ENCODE measurements at regions not wholly inside any gene's neighbourhood (a gene's known extent, or its start where the extent isn't known, plus 50 kb on each side); places are given as distances from the start of the nearest gene placed in this dataset.

GRCh38 chr1:79663916-79664315 is 657.4 kb upstream of the ADGRL4 start:
- TF ChIP-seq, protein P1, sequence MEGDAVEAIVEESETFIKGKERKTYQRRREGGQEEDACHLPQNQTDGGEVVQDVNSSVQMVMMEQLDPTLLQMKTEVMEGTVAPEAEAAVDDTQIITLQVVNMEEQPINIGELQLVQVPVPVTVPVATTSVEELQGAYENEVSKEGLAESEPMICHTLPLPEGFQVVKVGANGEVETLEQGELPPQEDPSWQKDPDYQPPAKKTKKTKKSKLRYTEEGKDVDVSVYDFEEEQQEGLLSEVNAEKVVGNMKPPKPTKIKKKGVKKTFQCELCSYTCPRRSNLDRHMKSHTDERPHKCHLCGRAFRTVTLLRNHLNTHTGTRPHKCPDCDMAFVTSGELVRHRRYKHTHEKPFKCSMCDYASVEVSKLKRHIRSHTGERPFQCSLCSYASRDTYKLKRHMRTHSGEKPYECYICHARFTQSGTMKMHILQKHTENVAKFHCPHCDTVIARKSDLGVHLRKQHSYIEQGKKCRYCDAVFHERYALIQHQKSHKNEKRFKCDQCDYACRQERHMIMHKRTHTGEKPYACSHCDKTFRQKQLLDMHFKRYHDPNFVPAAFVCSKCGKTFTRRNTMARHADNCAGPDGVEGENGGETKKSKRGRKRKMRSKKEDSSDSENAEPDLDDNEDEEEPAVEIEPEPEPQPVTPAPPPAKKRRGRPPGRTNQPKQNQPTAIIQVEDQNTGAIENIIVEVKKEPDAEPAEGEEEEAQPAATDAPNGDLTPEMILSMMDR (IDR thresholded peaks at IDR 0.05; ENCODE audit: control extremely low read depth in 1 of 3, insufficient read depth in 1 of 3, low read depth in 1 of 3, low read length in 3 of 3) = no peak
- TF ChIP-seq JUND (IDR thresholded peaks at IDR 0.05; ENCODE audit: low read length) = no peak
- TF ChIP-seq GABPA (IDR thresholded peaks at IDR 0.05; ENCODE audit: borderline replicate concordance, insufficient read depth, low read length) = no peak
- no peak for TF ChIP-seq RAD21 (IDR thresholded peaks at IDR 0.05 in 1 of 2, conservative IDR thresholded peaks at IDR 0.05 in 1 of 2; ENCODE audit: low read depth in 2 of 2, low read length in 2 of 2)
- no peak for TF ChIP-seq RFX5 (IDR thresholded peaks at IDR 0.05; ENCODE audit: borderline replicate concordance, low read depth, low read length)
- no peak for TF ChIP-seq SP1 (IDR thresholded peaks at IDR 0.05; ENCODE audit: low read depth, low read length)
- TF ChIP-seq POLR2A (IDR thresholded peaks at IDR 0.05; ENCODE audit: control extremely low read depth in 1 of 2, low read depth in 2 of 2, low read length in 2 of 2) = no peak
- no peak for TF ChIP-seq EZH2 (IDR thresholded peaks at IDR 0.05; ENCODE audit: low read depth, low read length, severe bottlenecking)
- TF ChIP-seq EGR1 (IDR thresholded peaks at IDR 0.05; ENCODE audit: borderline replicate concordance, low read depth, low read length) = no peak
- TF ChIP-seq, protein P2, sequence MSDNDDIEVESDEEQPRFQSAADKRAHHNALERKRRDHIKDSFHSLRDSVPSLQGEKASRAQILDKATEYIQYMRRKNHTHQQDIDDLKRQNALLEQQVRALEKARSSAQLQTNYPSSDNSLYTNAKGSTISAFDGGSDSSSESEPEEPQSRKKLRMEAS (IDR thresholded peaks at IDR 0.05) = no peak

Measured in H1 (cell line).